Fibroblast of the aortic adventitia (primary cell): ENCODE measurements at regions not wholly inside any gene's neighbourhood (a gene's known extent, or its start where the extent isn't known, plus 50 kb on each side); places are given as distances from the start of the nearest gene placed in this dataset.

Source experiments
- DNase-seq: peaks from one replicate; pipeline ENCODE4 v3.0.0-alpha.2; 2010; ENCODE audit warnings: low read depth
- H3K4me3 ChIP-seq: 2 replicates; pipeline ENCODE4 v1.5.1; 2011; ENCODE audit warnings: low read depth, mild to moderate bottlenecking, control low read depth, low read length, moderate library complexity
- CTCF ChIP-seq: IDR thresholded peaks from 2 replicates; pipeline ENCODE4 v1.5.1; 2011; ENCODE audit warnings: mild to moderate bottlenecking, low read length, control low read depth, inconsistent platforms; ENCODE audit not compliant: insufficient read depth

GRCh38 chr1:29426701-29427279 is 190.5 kb downstream of the PTPRU start:
- TF ChIP-seq CTCF, result no peak
- no peak for DNase-seq
- no peak overlapping the region for H3K4me3 ChIP-seq

GRCh38 chr1:29425631-29426030 is 189.3 kb downstream of the PTPRU start:
- DNase-seq, result no peak
- no peak overlapping the region for H3K4me3 ChIP-seq
- no peak for TF ChIP-seq CTCF

DNA sequence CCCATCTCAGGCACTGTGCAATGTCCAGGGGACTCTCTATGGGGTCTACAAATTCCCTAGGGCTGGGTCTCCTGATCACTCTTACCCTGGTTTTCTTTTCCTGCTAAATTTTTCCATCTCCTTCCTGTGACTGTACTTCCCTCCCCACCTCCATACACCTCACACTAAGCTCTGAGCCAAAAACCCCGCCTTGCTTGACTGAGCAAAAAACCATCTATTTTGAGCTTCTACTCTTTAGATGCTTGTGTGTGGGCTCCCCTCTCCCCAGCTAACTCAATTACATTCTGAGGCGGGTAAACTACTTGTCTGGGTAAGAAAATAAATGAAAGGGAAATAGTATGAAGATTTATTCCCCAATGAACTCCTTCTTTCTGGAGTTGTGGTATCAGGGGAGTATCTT is 187.9 kb downstream of the PTPRU start:
- H3K4me3 ChIP-seq, result no peak overlapping the region
- no peak for TF ChIP-seq CTCF
- DNase-seq, result no peak

DNA sequence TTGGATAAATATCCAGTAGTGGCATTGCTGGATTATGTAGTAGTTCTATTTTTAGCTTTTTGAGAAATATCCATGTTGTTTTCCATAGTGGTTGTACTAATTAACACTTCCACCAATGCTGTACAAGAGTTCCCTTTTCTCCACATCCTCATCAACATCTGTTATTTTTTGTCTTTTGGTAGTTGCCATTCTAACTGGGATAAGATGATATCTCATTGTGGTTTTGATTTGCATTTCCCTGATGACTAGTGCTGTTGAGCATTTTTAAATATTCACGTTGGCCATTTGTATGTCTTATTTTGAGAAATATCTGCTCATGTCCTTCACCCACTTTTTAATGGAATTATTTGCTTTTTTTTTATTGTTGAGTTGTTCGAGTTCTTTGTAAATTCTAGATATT is 183.9 kb downstream of the PTPRU start:
- DNase-seq, result no peak
- TF ChIP-seq CTCF, result no peak

GRCh38 chr1:29417971-29418370 is 181.6 kb downstream of the PTPRU start:
- TF ChIP-seq CTCF, result no peak
- no peak overlapping the region for H3K4me3 ChIP-seq
- DNase-seq, result no peak

More for the DNA sequence above, 183.9 kb downstream of the PTPRU start:
- no peak overlapping the region for H3K4me3 ChIP-seq

DNA sequence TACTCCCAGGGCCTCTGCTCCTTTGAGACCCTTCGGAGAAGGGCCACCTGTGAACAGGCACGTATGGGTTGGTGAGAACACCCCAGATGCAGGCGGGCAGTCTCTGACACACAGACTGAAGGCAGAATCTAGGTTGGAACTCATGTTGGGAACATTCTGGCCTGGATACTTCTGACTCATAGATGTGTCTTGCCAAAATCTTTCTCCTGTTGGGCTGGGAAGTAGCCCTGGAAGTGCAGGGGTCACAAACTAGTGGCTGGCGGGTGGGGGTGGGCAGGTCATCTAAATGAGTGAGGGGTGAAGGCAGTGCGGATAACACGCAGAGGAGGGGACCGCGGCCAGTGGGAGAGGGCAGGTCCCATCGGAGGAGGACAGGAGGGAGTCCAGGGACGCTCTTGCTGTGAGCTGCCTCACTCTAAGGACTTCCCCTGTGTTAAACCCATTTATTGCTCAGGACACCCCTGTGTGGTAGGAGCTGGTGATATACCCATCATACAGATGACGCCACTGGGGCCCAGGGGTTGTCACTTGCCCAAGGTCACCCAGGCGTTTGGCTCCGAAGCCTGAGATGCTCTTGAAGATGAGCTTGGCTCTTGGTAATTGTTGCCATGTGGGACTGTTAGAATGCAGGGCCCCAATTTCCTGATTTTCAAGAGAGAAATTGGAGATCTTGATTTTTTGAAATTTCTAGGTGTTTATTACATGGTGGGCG is 181.0 kb downstream of the PTPRU start:
- peak; percentile 38 for DNase-seq

More for the DNA sequence above, 181.0 kb downstream of the PTPRU start:
- no peak overlapping the region for H3K4me3 ChIP-seq
- no peak for TF ChIP-seq CTCF
